Dendritic cell treated with granulocyte-macrophage colony-stimulating factor and Interleukin-4, amounts not matched to agents 40 ng/mL and 50 ng/mL, for 4 days (primary cell): ENCODE measurements at regions not wholly inside any gene's neighbourhood (a gene's known extent, or its start where the extent isn't known, plus 50 kb on each side); places are given as distances from the start of the nearest gene placed in this dataset.
"Not testable (repeated sequence)": the region's sequence is repeated elsewhere in the genome, so short reads cannot be mapped to it uniquely, and the experiment has no call there.

Experiments used
- H3K27ac Mint-ChIP-seq: one replicate; pipeline ENCODE4 v1.8.0; 2022; ENCODE audit warnings: mild to moderate bottlenecking, mixed read lengths
- H3K27me3 Mint-ChIP-seq: one replicate; pipeline ENCODE4 v1.8.0; 2022; ENCODE audit warnings: mild to moderate bottlenecking, mixed read lengths
- H3K36me3 Mint-ChIP-seq: one replicate; pipeline ENCODE4 v1.8.0; 2022; ENCODE audit warnings: low read depth, mixed read lengths
- H3K4me1 Mint-ChIP-seq: one replicate; pipeline ENCODE4 v1.8.0; 2022; ENCODE audit warnings: low read depth, mixed read lengths
- H3K4me3 Mint-ChIP-seq: one replicate; pipeline ENCODE4 v1.8.0; 2022; ENCODE audit warnings: mild to moderate bottlenecking, moderate library complexity, mixed read lengths
- H3K9me3 Mint-ChIP-seq: one replicate; pipeline ENCODE4 v1.8.0; 2022; ENCODE audit warnings: mixed read lengths
- intact Hi-C: fragments of 100-400 bp; cut with micrococcal nuclease; formaldehyde crosslinking; loops from one replicate; pipeline ENCODE4 v1.15.0; 2022

- H3K27ac Mint-ChIP-seq = no peak overlapping the region
- H3K27me3 Mint-ChIP-seq = no peaks in the 10 kb centered on the region
- no peaks in the 10 kb centered on the region for H3K4me1 Mint-ChIP-seq
- intact Hi-C loops = no loop called here
- H3K36me3 Mint-ChIP-seq = no peaks in the 10 kb centered on the region
- H3K4me3 Mint-ChIP-seq = no peak overlapping the region
- H3K9me3 Mint-ChIP-seq = no peaks in the 10 kb centered on the region
Measured at GRCh38 chr12:19801941-19802340, 362.6 kb downstream of the AEBP2 start.

- Mint-ChIP-seq H3K27me3 (no peaks in the 10 kb centered on the region), H3K4me1 (no peaks in the 10 kb centered on the region), H3K4me3 (no peak overlapping the region), H3K9me3 (no peaks in the 10 kb centered on the region), H3K36me3 (no peaks in the 10 kb centered on the region), H3K27ac (no peak overlapping the region)
- intact Hi-C loops = no loop called here
Measured at GRCh38 chr12:19802915-19803314, 363.6 kb downstream of the AEBP2 start.

- Mint-ChIP-seq H3K27ac (no peak overlapping the region), H3K9me3 (peaks cover 10% of the 10 kb centered on the region), H3K27me3 (no peaks in the 10 kb centered on the region), H3K4me1 (no peaks in the 10 kb centered on the region), H3K4me3 (no peak overlapping the region), H3K36me3 (no peaks in the 10 kb centered on the region)
- intact Hi-C loops = no loop called here
Measured at GRCh38 chr12:19804737-19805136, 365.4 kb downstream of the AEBP2 start.

GRCh38 chr12:19808371-19808770 is 369.1 kb downstream of the AEBP2 start:
- Mint-ChIP-seq H3K27ac (no peak overlapping the region), H3K27me3 (no peaks in the 10 kb centered on the region), H3K4me3 (no peak overlapping the region), H3K9me3 (peaks cover 22% of the 10 kb centered on the region), H3K36me3 (no peaks in the 10 kb centered on the region), H3K4me1 (no peaks in the 10 kb centered on the region)
- intact Hi-C loops = no loop called here

GRCh38 chr12:19810213-19810612 is 370.9 kb downstream of the AEBP2 start:
- Mint-ChIP-seq H3K4me3 (no peak overlapping the region), H3K9me3 (peaks cover 37% of the 10 kb centered on the region), H3K4me1 (no peaks in the 10 kb centered on the region), H3K27me3 (no peaks in the 10 kb centered on the region), H3K27ac (no peak overlapping the region), H3K36me3 (no peaks in the 10 kb centered on the region)
- intact Hi-C loops = no loop called here

GRCh38 chr12:19811922-19812321 is 372.6 kb downstream of the AEBP2 start:
- Mint-ChIP-seq H3K4me1 (no peaks in the 10 kb centered on the region), H3K4me3 (no peak overlapping the region), H3K9me3 (peaks cover 40% of the 10 kb centered on the region), H3K36me3 (no peaks in the 10 kb centered on the region), H3K27me3 (no peaks in the 10 kb centered on the region), H3K27ac (no peak overlapping the region)
- intact Hi-C loops = no loop called here

GRCh38 chr12:19819231-19819630 is 379.9 kb downstream of the AEBP2 start:
- no peaks in the 10 kb centered on the region for H3K27me3 Mint-ChIP-seq
- H3K9me3 Mint-ChIP-seq = peaks cover 32% of the 10 kb centered on the region
- intact Hi-C loops = no loop called here
- H3K36me3 Mint-ChIP-seq = no peaks in the 10 kb centered on the region
- no peak overlapping the region for H3K27ac Mint-ChIP-seq
- no peak overlapping the region for H3K4me3 Mint-ChIP-seq
- no peaks in the 10 kb centered on the region for H3K4me1 Mint-ChIP-seq

- Mint-ChIP-seq H3K36me3 (no peaks in the 10 kb centered on the region), H3K9me3 (peaks cover 52% of the 10 kb centered on the region), H3K4me3 (no peak overlapping the region), H3K4me1 (no peaks in the 10 kb centered on the region), H3K27ac (no peak overlapping the region), H3K27me3 (no peaks in the 10 kb centered on the region)
- intact Hi-C loops = no loop called here
Measured at GRCh38 chr12:19822476-19822875, 383.2 kb downstream of the AEBP2 start.

- H3K36me3 Mint-ChIP-seq, H3K27ac Mint-ChIP-seq, H3K27me3 Mint-ChIP-seq, intact Hi-C loops, H3K4me1 Mint-ChIP-seq, H3K4me3 Mint-ChIP-seq: not testable (repeated sequence)
- H3K9me3 Mint-ChIP-seq = peaks cover 59% of the 10 kb centered on the region
Measured at GRCh38 chr12:19823326-19823725, 384.0 kb downstream of the AEBP2 start.

- Mint-ChIP-seq H3K4me3 (no peak overlapping the region), H3K27ac (no peak overlapping the region), H3K27me3 (no peaks in the 10 kb centered on the region), H3K4me1 (no peaks in the 10 kb centered on the region), H3K36me3 (no peaks in the 10 kb centered on the region), H3K9me3 (peaks cover 59% of the 10 kb centered on the region)
- intact Hi-C loops = no loop called here
Measured at GRCh38 chr12:19826980-19827550, 387.8 kb downstream of the AEBP2 start.

GRCh38 chr12:19829100-19829853 is 390.0 kb downstream of the AEBP2 start:
- Mint-ChIP-seq H3K36me3 (no peaks in the 10 kb centered on the region), H3K9me3 (peaks cover 39% of the 10 kb centered on the region), H3K4me3 (no peak overlapping the region), H3K27me3 (no peaks in the 10 kb centered on the region), H3K27ac (no peak overlapping the region), H3K4me1 (no peaks in the 10 kb centered on the region)
- intact Hi-C loops = no loop called here

- peaks cover 27% of the 10 kb centered on the region for H3K9me3 Mint-ChIP-seq
- intact Hi-C loops = loop anchor here (10.0 kb wide), 1 partner anchor 244 kb away; no protein-coding TSS in a partner anchor
- no peaks in the 10 kb centered on the region for H3K36me3 Mint-ChIP-seq
- no peaks in the 10 kb centered on the region for H3K27me3 Mint-ChIP-seq
- H3K4me3 Mint-ChIP-seq = no peak overlapping the region
- H3K27ac Mint-ChIP-seq = no peak overlapping the region
- no peaks in the 10 kb centered on the region for H3K4me1 Mint-ChIP-seq
Measured at GRCh38 chr12:19830446-19830845, 391.2 kb downstream of the AEBP2 start.

- intact Hi-C loops = loop anchor here (10.0 kb wide), 1 partner anchor 241 kb away; no protein-coding TSS in a partner anchor
- no peak overlapping the region for H3K4me3 Mint-ChIP-seq
- H3K27ac Mint-ChIP-seq = no peak overlapping the region
- H3K36me3 Mint-ChIP-seq = no peaks in the 10 kb centered on the region
- H3K4me1 Mint-ChIP-seq = no peaks in the 10 kb centered on the region
- H3K27me3 Mint-ChIP-seq = no peaks in the 10 kb centered on the region
- no peaks in the 10 kb centered on the region for H3K9me3 Mint-ChIP-seq
Measured at GRCh38 chr12:19833775-19834501, 394.6 kb downstream of the AEBP2 start.

- H3K4me1 Mint-ChIP-seq = no peaks in the 10 kb centered on the region
- intact Hi-C loops = loop anchor here (10.0 kb wide), 1 partner anchor 240 kb away; no protein-coding TSS in a partner anchor
- H3K36me3 Mint-ChIP-seq = no peaks in the 10 kb centered on the region
- no peak overlapping the region for H3K27ac Mint-ChIP-seq
- no peaks in the 10 kb centered on the region for H3K9me3 Mint-ChIP-seq
- no peak overlapping the region for H3K4me3 Mint-ChIP-seq
- H3K27me3 Mint-ChIP-seq = no peaks in the 10 kb centered on the region
Measured at GRCh38 chr12:19834592-19834991, 395.3 kb downstream of the AEBP2 start.
